ENCODE measurements at regions not wholly inside any gene's neighbourhood (a gene's known extent, or its start where the extent isn't known, plus 50 kb on each side); places are given as distances from the start of the nearest gene placed in this dataset.

DNA sequence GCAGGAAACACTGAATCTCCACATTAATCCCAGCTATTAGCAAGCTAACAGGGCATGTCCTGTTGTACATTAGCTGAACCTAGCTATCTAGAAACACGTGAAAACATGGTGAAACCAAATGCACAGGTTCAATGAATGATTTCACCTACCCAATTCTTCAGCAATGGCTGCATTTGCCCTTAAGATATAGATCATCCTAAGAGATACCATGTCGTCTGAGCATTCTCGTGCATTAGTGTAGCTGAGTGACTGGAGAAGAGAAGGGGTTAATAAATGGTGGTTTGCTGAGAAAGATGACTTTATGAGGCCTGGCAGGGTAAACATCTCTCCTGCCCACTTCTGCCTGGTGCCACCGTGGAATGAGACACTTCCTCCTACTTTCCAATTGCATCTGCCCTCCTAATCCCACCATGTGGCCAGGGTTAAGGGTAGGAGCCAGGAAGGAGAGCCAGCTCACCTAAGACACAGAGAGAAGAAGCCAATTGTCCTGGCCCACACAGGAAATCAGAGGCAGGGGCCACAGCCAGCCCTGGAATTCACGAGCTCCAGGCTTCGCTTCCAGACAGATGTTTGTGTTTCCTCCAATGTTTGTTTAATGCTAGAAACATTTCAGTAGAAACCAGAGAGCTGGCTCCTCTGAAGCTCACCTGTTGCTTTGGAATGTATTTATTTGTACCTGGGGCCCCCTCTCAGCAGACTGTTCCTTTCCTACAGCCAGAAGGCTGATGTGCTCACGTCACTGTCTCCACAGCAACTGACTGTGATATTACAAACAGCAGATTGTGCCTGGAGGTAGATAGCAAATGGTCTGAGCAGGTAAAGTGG, 126.0 kb upstream of the PARP11 start:
- no peak for DNase-seq (ENCODE audit: low read depth in 4 of 4, low spot score in 1 of 4)

DNA sequence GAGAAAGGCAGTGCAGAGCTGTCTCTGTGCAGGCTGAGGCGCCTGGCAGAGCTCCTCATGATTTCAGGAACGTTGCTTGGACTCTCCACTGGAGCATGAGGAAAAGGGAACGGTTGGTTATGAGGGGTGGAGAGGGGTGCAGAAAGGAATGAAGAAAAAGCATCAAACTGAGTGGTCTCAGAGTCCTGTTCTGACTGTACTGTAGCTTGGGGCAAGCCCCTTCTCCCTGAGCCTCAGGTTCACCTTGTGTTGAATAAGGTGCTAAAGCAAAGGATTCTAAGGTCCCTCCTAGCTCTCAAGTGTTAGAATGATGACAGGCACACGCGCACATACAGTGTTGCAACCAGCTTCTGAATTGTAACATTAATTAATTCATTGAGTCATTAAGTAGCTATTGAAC, 125.2 kb upstream of the PARP11 start:
- no peak for DNase-seq (ENCODE audit: low read depth in 4 of 4, low spot score in 1 of 4)

DNA sequence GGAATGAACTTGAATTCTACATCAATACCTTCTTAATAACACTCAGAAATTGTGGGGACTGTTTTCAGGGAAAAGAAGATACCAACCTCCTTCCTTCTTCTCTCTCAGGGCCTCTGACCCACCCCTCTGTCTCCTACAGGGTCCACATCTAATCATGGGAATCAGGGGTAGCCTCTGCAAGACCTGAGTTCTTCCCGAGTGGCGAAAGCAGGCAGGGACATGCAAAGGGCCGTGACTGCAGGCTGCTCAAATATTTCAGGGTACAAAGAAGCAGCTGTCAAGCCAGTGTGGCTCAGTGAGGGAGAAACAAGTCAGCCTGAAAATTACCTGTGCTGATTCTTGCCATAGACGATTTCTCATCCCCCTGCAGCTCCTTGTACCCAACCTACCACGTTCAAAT, 123.1 kb upstream of the PARP11 start:
- DNase-seq (ENCODE audit: low read depth in 4 of 4, low spot score in 1 of 4), result no peak

DNA sequence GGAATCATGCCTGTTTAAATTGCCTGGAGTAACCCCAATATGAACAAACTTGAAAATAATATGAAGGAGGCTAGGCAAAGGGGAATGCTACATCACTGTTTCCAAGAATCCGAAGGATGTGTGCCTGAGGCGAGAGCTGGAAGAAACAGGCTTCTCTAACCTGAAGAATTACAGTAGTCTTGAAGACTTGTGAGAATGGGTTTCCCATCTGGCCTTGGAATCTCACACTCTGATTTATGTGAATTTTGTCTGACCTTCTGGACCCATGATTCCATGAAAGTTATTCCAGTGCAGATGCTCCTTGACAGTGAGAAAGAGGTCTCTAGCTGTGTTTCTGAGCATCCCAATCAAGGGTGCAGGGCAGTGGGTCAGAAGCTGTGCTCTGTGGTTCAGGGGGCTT, 122.1 kb upstream of the PARP11 start:
- no peak for DNase-seq (ENCODE audit: low read depth in 4 of 4, low spot score in 1 of 4)

DNA sequence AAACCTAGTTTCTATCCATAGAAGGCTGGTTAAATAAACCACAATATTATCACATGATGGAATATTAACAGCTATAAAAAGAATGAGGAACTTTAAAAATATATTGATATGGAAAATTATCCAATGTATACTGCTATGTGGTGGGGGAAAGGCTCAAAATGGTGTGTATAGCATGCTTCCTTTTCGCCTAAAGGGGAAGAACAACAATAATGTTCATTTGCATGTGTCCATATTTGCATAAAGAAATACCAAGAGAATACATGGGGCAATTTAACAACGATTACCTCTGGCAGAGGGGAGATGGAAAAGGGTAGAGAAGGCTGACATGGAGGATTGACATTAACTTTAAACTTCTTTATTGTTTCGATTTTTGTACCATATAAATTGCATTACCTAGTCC, 121.3 kb upstream of the PARP11 start:
- DNase-seq (ENCODE audit: low read depth in 4 of 4, low spot score in 1 of 4), result no peak

DNA sequence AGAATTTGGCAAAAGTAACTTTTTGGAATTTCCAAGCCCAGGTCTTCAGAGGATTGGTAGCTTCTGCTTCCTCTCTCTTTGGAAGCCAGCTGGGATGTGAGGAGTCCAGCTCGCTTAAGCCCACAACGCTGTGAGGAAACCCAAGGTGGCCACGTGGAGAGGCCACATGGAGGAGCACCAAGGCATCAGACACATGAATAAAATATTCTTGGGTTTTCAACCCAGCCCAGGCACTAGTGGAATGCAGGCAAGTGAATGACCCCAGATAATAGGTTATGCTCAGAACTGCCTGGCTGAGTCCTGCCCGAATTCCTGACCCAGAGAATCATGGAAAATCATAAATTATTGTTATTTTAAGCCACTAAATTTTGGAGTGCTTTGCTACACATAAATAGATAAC, 119.7 kb upstream of the PARP11 start:
- no peak for DNase-seq (ENCODE audit: low read depth in 4 of 4, low spot score in 1 of 4)

DNA sequence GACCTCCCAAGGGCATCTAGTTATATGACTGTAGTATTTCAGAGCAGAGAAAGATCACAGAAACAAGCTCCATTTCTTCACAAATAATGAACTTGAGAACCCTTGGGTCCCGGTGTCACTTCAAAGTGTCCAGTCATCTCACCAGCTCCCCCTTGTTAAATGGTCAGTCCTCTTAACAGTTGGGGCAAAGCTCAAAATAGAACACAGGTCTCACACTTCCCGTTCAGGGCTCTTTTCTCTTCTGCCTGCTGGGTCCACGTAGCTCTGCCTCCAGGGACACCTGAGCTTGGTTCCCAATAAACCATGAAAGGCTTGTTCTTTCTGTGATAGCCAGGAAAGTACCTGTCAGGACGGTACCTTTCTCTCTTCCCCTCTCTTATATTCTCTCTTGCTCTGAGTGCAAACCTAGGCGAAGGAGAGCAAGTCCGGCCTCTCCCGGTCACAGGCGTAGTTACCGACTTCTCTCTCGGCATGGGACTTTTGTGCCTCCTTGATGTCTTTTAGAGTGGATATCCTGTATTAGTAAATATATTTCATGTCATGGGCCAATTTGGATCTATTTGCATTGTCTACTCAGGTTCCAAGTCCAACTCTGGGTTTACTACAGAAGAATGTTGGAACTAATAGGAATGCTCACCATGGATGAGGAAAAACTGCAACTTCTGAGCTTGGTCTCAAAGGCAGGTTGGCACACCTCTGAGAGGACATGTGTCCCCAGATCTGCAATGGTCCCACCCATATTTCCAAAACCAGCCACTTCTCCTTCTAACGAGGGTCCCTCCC, 118.8 kb upstream of the PARP11 start:
- no peak for DNase-seq (ENCODE audit: low read depth in 4 of 4, low spot score in 1 of 4)

DNA sequence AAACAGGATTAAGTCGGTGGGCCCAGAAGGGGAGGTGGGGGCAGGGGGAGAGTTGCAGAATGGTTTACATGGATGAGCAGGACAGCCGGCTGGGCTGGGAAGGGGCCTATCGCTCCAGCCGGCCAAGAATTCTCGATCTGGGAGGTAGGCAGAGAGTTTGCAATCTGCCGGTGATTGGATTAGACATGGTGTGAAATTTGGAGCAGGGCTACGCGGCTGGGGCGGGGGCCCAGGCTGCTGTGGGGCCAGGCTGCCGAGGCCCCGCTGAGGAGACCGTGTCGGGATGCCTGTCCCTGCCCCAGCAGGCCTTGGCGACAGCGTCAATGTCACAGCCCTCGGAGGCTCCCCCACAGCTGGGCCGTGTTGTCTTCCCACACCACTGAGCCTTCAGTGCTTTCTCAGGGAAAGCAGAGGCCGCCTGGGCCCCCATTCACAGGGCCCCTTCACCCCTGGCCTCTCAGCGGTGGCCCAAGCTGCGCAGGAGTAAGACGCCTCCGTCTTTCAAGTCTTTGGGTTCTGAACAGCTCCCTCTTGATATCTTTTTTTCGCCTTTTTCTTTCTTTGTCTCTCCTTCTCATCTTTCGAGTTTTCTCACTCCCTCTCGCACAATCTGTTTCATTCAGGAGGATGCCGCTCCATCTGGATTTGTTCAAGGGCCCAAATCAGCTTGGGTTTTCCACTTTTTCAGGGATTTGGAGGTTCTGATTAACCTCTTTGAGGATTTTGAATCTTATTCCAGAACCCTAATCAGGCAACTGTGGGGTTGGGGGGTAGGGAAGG, 117.5 kb upstream of the PARP11 start:
- DNase-seq (ENCODE audit: low read depth in 4 of 4, low spot score in 1 of 4), result no peak

DNA sequence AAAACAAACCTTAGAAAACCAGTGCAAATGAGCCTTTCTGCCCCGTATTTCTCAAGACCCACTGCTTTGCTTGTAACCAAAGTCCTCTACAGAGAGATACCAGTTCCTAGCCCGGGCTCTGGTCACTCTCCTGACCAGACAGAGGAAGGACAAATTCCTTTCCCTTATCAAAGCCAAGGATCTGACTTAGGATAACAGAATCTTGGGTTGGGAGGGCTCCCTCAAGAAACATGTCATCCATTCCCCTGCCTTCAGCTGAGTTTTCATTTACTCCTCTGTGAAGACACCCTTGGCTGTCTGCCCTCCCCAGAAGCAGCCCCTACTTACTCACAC, 116.0 kb upstream of the PARP11 start:
- no peak for DNase-seq (ENCODE audit: low read depth in 4 of 4, low spot score in 1 of 4)

DNA sequence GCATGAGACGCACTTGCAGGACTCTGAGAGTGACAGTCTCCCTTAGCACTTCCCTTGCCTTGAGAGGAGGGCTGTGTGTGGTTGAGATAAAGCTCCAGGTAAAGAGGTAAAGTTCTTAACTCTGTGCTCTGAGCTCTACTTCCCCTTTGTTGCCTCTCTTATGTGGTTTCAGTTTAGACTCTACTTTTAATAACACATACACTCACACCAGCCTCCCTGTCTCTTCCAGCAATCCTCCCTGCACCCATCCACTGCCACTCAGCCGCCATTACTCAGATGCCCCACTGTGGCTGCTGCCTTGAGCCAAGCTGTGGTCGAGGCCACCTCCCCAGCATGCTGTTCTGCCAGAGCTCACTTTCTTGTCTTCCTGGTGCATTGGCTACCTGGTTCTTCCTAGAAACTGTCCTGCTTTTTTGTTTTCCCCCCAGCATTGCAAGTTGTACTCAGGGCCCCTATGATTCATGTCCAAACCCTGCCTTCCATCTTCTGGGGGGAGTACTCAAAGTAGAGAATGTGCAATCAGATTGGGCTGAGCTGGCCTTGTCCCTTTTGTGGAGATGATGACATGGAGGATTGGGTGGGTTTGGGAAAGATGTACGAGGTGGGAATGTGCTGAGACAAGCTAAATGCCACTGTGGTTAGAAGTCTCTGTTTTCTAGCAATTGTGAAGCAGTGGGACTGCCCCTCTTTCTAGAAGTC, 115.5 kb upstream of the PARP11 start:
- no peak for DNase-seq (ENCODE audit: low read depth in 4 of 4, low spot score in 1 of 4)

DNA sequence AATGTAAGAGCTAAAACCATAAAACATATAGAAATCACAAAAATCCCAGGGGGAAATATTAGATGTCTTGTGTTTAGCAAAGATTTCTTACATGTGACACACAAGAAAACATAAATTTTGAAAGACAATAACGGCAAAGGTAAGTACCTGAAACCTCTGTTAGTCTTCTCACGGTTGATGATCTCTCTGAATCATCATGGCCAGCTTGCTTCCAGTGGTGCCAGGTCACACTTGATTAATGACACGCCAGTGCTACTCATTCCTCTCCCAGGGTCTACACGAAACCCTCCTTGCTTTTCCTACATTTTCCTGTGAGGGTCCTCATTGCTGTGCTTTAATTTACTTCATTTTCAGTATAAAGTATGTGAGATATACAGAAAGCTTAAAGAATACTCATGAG, 114.4 kb upstream of the PARP11 start:
- no peak for DNase-seq (ENCODE audit: low read depth in 4 of 4, low spot score in 1 of 4)

DNA sequence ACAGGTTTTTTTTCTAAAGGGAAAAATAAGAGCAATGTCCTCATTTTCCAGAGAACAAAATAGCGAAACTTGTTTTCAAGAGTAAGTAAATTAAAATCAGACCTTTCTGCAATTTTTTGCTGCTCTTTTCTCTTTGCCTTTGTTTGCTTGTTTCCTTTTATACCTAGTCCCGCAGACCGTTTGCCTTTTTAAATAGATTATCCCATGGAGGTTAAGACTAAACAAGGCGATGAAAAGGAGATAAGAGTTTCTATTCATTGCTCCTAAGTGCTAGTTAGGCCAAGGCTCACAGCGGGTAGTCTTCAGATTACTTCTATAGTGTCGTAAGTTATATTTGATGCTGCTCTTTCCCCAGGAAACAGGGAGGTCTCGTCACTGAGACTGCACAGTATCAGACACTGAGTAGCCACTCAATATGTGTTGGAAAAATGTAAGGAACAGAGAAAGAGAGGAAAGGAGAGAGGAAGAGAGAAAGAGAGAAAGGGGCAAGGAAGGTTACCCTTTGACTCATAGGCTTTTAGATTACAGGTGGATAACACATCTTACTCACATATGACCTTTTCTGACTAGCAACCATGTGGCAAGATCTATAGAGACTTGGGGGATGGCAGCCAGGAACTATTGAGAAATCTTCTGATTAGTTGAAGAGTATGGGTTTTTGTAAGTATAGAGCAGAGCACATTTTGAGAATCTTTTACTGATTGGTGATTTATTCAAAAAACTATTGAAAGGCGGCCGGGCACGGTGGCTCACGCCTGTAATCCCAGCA, 107.5 kb upstream of the PARP11 start:
- no peak for DNase-seq (ENCODE audit: low read depth in 4 of 4, low spot score in 1 of 4)

DNA sequence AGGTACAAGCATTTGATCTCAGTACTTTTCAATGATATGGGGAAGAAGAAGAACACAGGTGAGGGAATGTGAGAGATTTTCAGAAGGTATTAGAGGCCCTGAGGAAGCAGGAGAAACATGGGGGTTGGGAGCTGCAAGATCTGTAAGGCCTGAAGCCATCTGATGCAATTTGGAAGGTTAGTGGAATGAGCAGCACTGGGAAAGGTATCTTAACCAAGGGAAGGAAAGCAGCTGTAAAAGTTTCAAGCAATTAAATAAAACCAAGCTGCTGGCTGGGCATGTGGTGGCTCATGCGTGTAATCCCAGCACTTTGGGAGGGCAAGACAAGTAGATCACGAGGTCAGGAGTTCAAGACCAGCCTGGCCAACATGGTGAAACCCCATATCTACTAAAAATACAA, 104.4 kb upstream of the PARP11 start:
- DNase-seq (ENCODE audit: low read depth in 4 of 4, low spot score in 1 of 4), result no peak

DNA sequence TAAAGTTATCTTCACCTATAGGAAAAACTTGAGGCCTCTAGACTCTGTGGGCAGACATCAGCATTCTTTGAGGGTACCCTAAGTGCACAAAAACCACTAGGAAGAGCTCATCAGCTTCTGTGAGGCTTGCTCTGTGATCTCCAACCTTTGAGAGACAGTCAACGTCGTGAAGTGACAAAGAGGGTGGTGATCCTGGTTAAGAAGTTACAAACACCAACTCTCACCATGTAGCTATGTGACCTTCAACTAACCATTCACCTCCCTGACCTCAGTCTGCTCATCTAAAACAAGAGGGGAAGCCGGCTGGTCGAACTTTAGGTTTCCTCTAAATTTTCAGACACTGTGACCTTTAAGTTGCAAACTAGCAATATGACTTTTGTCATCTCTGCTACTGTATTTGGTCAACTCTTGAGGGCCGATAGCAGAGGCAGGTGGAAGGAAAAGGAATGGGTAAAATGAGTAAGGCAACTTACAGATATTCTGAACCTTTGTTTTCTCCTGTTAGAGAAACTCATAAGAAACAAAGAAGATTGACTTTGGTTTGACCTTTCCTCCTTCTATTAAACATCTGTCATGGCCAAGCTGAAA, 103.2 kb upstream of the PARP11 start:
- DNase-seq (ENCODE audit: low read depth in 4 of 4, low spot score in 1 of 4), result no peak

DNA sequence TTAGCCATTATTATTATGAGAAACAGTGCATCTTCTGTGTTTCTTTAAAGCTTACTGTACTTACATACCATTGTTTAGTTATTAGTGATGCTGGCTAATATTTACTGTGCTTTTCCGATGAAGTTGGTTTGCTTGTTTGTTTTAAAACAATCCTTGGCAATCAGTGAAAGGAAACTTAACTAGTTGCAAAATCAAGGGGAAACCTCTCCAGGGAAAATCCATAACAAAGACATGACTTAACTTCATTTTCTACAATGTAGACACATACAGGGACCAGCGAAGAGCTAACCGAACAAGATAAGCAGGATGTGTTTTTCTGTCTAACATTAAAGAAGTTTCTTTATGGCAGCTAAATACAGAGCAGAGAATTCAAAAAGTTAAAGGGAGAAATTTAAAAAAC, 102.5 kb upstream of the PARP11 start:
- DNase-seq (ENCODE audit: low read depth in 4 of 4, low spot score in 1 of 4), result no peak

DNA sequence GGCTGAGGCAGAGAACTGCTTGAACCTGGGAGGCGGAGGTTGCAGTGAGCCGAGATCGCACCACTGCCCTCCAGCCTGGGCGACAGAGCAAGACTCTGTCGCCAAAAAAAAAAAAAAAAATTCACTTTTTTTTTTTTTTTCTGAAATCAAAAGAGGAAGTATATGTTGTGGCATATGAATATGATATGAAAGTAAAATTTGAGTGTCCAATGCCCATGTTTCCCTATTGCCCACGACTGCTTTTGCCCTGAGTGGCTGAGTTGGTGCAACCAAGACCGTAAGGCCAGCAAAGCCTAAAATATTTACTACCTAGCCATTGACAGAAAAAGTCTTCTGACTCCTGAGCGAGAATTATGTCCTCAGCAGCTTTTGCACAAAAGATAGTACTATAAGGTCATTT, 101.7 kb upstream of the PARP11 start:
- DNase-seq (ENCODE audit: low read depth in 4 of 4, low spot score in 1 of 4), result no peak

DNA sequence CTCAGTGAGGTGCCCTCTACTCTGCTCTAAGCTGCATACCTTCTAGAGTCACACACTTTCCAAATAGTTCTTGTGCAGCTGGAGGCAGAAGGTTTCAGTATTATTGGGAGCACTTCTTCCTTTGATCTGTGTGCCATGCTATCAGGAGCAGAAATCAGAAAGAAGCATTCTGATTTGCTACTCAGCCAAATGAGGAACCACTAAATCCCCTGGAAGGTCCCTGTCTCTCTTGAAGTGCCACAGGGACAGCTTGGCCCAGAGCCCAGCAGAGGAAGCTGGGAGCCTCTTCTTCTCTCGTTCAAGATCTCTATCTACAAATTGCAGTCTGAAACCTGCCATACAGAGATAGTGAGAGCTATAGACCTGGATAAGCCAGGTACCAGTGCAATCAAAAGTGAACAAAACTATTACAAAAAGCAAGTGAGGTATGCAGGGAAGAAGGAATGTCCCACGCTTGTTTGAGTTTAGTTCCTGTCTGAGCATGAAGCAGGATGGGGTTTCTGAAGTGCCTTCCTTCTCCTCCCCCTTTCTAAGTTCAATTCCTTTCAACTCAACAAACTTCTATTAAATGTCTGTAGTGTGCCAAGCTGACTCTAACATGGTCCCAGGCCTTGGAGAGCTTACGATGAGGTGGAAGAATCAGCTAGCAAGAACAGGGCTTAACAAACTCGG, 100.9 kb upstream of the PARP11 start:
- DNase-seq (ENCODE audit: low read depth in 4 of 4, low spot score in 1 of 4), result no peak

DNA sequence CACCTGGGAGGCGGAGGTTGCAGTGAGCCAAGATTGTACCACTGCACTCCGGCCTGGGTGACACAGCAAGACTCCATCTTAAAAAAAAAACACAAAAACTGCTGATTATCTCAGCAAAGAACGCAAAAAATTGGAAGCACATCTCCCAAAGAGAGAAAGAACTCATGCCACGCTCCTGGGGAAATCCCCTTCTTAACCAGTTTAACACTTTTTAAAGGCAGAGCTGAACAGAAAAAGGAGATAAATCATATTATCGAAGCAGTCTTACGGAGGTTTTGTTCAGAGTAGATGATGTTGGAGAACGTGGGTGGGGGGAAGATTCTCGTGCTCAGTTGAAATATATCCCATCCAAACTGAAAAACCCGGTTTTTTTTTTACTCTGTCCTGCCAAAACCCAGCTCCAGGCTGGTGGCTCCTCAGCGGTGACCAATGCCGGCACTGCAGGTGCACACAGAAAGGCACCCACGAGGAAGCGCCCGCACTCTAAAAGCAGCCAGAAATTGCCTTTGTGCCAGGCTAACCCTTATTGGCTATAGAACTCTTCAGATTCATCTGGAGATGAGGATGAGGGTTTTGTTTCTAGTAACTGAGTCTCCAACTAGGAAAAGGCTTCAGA, 100.2 kb upstream of the PARP11 start:
- no peak for DNase-seq (ENCODE audit: low read depth in 4 of 4, low spot score in 1 of 4)

DNA sequence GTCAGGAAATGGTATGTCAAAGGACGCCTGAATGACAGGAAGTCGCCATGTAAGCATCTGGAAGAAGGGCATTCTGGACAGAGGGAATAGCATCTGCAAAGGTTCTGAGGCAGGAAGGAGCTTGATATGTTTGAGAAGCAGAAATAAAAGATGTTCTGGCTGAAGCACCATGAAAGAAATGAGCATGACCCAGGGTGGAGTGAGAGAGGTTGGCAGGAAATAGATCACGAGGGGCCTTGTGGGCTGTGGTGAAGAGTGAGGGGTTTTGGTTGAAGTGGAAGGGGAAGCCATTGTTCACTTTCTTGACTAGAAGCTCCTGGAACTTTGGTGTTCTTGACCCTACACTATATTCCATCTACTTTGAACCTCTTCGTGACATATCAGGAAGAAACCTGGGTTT, 99.4 kb upstream of the PARP11 start:
- no peak for DNase-seq (ENCODE audit: low read depth in 4 of 4, low spot score in 1 of 4)

Data from stimulated activated CD4-positive, alpha-beta T cell treated with anti-CD3 and anti-CD28 coated beads, Interleukin-1b, Interleukin-23, amount 100 ng/mL, for 24 hours (primary cell).